Karpas-422 (cell line): ENCODE measurements at regions not wholly inside any gene's neighbourhood (a gene's known extent, or its start where the extent isn't known, plus 50 kb on each side); places are given as distances from the start of the nearest gene placed in this dataset.
A peak's percentile ranks its signal among the peaks of the same experiment; 100 is the strongest.

Experiments
- DNase-seq: peaks from one replicate; pipeline ENCODE4 v3.0.0-alpha.2; 2015
- H2AFZ ChIP-seq: fragments of 200-600 bp; sonication (generic); 2 replicates; pipeline ENCODE4 v1.6.1; 2014; ENCODE audit warnings: antibody characterized with exemption, low read length, mixed read lengths
- H3K27ac ChIP-seq: fragments of 200-600 bp; sonication (generic); 2 replicates; pipeline ENCODE4 v1.5.1; 2014; ENCODE audit warnings: mild to moderate bottlenecking, low read length, moderate library complexity
- H3K27me3 ChIP-seq: fragments of 200-600 bp; sonication (generic); 2 replicates; pipeline ENCODE4 v1.6.1; 2014; ENCODE audit warnings: low read length, mixed read lengths
- H3K36me3 ChIP-seq: fragments of 200-600 bp; sonication (generic); 2 replicates; pipeline ENCODE4 v1.6.1; 2014; ENCODE audit warnings: low read length, mixed read lengths; ENCODE audit not compliant: insufficient read depth
- H3K4me1 ChIP-seq: fragments of 200-600 bp; sonication (generic); 2 replicates; pipeline ENCODE4 v1.6.1; 2014; ENCODE audit warnings: mild to moderate bottlenecking, low read length, mixed read lengths
- H3K4me2 ChIP-seq: fragments of 200-600 bp; sonication (generic); 2 replicates; pipeline ENCODE4 v1.6.1; 2014; ENCODE audit warnings: low read length, low read depth, mild to moderate bottlenecking; ENCODE audit not compliant: poor library complexity, severe bottlenecking
- H3K4me3 ChIP-seq: fragments of 200-600 bp; sonication (generic); 2 replicates; pipeline ENCODE4 v1.5.1; 2014; ENCODE audit warnings: mild to moderate bottlenecking, antibody characterized with exemption, low read length, mixed read lengths
- H3K79me2 ChIP-seq: fragments of 200-600 bp; sonication (generic); 2 replicates; pipeline ENCODE4 v1.6.1; 2014; ENCODE audit warnings: mild to moderate bottlenecking, low read length, mixed read lengths
- H3K9ac ChIP-seq: fragments of 200-600 bp; sonication (generic); 2 replicates; pipeline ENCODE4 v1.6.0; 2014; ENCODE audit warnings: low read length
- H3K9me2 ChIP-seq: fragments of 200-600 bp; sonication (generic), shearing (Covaris generic); replicated peaks from 2 replicates; pipeline ENCODE4 v1.6.0; 2014; ENCODE audit warnings: mild to moderate bottlenecking, low read length, moderate library complexity; ENCODE audit not compliant: insufficient read depth
- H3K9me3 ChIP-seq: fragments of 300-700, 200-600 bp; sonication (generic); 2 replicates; pipeline ENCODE4 v1.6.1; 2014; ENCODE audit warnings: low read length, mixed read lengths
- H4K20me1 ChIP-seq: fragments of 200-600 bp; sonication (generic); 2 replicates; pipeline ENCODE4 v1.6.1; 2014; ENCODE audit warnings: mild to moderate bottlenecking, antibody characterized with exemption, low read length, low read depth; ENCODE audit not compliant: insufficient read depth

DNA sequence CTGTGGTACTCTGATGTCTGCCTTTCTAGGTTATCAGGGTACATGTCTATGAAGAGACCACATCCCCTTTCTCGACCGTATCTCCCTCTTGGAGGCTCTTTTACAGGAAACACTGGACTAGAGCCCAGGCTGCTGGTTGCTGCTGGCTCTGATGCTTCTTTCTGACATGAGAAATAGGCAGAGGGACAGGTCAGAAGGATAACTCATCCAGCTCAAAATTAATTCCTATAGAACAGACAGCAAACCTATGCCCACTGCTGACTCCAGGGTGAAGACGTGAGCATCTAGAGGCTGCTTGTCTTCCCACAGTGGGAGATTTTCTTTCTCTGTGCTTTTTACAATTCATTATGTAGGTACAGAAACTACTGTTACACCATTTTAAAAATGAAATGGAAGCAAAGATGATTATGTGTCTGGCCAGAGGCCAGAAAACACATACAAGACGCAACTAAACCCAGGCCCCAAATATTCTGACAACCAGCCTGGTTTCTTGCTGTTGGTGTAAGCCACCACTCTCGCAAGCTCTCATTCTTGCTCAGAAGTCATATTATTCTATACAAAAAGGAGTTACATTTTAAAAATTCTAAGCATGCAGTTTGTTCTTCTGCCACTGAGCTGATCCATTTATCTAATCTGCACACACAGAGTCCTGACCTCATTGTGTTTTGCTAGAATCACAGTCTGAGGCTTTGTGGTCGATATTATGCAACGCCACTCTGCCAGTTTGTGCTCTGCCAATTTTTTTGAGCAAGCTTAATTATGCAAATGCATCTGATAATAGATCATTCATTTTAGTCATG is 424.3 kb downstream of the KIF20B start:
- no peaks in the 10 kb centered on the region for H4K20me1 ChIP-seq
- H3K9ac ChIP-seq: no peak overlapping the region
- H2AFZ ChIP-seq: no peak overlapping the region

DNA sequence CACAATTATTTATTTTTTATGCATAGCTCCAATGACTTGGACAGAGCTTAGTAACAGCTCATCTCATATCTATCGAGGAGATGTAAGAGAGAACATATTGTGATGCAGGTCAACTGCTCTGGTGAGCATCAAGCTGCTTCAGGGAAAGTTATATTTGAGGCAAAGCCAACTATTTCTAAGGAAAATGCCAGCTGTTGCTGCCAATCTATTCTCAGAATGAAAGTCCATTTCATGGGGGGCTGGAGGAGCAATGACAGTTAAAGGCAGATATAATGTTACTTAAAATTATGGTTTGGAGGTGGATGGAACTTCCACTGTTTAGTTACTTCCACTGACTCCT is 424.8 kb downstream of the KIF20B start:
- Histone ChIP-seq H3K4me3 (no peak overlapping the region), H3K9ac (no peak overlapping the region), H3K27ac (no peak overlapping the region), H3K9me3 (no peaks in the 10 kb centered on the region), H3K36me3 (no peaks in the 10 kb centered on the region), H3K27me3 (no peaks in the 10 kb centered on the region), H3K9me2 (no peaks in the 10 kb centered on the region), H3K4me2 (no peak overlapping the region), H3K4me1 (no peaks in the 10 kb centered on the region), H2AFZ (no peak overlapping the region), H4K20me1 (no peaks in the 10 kb centered on the region), H3K79me2 (no peaks in the 10 kb centered on the region)
- no peak for DNase-seq

More for the DNA sequence above, 424.3 kb downstream of the KIF20B start:
- no peaks in the 10 kb centered on the region for H3K36me3 ChIP-seq
- H3K79me2 ChIP-seq: no peaks in the 10 kb centered on the region
- H3K27ac ChIP-seq: no peak overlapping the region
- no peaks in the 10 kb centered on the region for H3K4me1 ChIP-seq
- H3K4me3 ChIP-seq: no peak overlapping the region
- no peaks in the 10 kb centered on the region for H3K9me2 ChIP-seq
- H3K9me3 ChIP-seq: no peaks in the 10 kb centered on the region
- DNase-seq: no peak
- no peak overlapping the region for H3K4me2 ChIP-seq
- H3K27me3 ChIP-seq: no peaks in the 10 kb centered on the region

DNA sequence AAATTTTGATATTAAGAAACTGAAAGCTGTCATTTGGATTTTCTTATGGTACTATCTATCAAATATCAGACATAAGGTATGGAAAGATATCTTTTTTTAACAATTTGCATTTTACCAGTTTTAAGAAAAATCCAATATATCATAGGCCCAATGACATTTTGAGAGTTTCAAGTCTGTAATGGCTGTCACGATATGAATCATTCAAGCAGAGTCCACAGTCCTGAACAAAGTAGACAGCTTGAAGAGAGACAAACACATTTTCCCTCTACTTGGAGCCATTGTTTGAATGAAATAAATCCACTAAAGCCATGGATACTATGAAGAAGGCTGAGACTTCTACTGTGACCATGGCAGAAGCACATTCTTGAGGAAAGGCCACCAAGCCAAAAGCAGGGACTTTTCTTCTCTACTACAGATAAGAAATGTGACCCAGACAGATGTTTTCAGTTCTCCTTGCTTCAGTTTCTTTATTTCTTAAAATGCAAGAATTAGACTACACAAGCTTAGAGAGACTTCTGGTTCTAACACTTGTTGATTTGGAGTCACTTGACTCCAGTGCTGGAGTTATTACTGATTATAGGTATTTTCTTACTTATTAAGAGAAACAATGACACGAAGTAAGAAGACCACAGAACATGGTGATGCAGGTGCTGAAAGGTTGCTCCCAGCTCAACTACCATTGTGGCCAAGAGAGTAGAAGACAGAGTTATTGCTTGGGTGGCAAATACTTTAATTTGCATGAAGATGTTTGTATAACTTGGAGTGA is 429.1 kb downstream of the KIF20B start:
- H3K36me3 ChIP-seq: no peaks in the 10 kb centered on the region
- H3K27me3 ChIP-seq: no peaks in the 10 kb centered on the region
- no peaks in the 10 kb centered on the region for H3K79me2 ChIP-seq
- H3K9me2 ChIP-seq: no peaks in the 10 kb centered on the region
- no peak overlapping the region for H3K9ac ChIP-seq
- H2AFZ ChIP-seq: no peak overlapping the region
- no peaks in the 10 kb centered on the region for H3K4me1 ChIP-seq
- DNase-seq: no peak
- H3K27ac ChIP-seq: no peak overlapping the region
- no peaks in the 10 kb centered on the region for H3K9me3 ChIP-seq
- H3K4me2 ChIP-seq: no peak overlapping the region
- no peaks in the 10 kb centered on the region for H4K20me1 ChIP-seq
- H3K4me3 ChIP-seq: no peak overlapping the region

DNA sequence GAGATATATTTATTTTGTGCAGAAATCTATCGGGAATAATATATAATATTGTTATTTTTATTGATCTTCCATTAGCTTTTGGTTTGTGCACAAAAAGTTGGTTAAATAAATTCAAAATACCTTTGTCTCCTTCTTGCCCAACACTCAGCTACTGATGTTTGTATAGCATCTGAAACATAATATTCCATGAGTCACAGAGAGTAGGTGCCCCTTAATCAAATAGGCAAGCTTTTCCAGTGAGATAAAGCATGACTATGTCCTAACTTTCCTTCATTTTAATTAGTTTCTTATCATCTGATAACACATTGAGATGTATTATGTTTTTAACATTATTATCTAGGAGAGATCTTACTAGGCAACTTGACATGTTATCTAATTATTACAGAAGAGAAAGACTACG is 432.2 kb downstream of the KIF20B start:
- no peaks in the 10 kb centered on the region for H3K9me2 ChIP-seq

DNA sequence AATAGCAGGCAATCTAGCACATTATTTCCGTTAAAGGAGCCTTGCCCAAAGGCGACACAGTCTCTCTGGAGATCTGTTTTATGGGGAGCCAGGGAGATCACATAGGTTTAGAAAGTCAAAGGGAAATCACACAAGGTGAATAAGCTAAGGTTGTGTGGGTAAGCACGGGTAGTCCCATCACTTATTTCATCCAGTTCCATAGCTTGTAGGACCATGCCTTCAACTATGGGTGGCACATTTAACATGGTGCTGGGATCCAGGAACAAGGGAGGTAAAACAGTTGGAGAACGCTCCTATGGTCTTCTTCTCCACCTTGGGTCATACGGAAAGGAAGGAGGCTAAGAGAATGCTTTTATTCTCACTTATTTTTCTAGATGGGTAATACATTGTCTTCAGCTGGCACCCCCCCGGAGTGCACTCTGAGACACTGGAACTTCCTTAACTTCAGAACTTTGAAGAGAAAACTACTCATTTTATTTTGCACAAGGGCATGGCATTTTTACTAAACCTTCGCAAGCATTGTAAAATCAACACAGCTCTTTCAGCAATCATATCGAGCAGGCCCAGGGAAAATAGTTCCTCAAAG is 435.4 kb downstream of the KIF20B start:
- no peak for DNase-seq
- Histone ChIP-seq H3K27ac (no peak overlapping the region), H3K4me3 (no peak overlapping the region), H3K36me3 (no peaks in the 10 kb centered on the region), H2AFZ (no peak overlapping the region), H4K20me1 (no peaks in the 10 kb centered on the region), H3K79me2 (no peaks in the 10 kb centered on the region), H3K9me2 (no peaks in the 10 kb centered on the region), H3K4me2 (no peak overlapping the region), H3K27me3 (no peaks in the 10 kb centered on the region), H3K9ac (no peak overlapping the region), H3K9me3 (no peaks in the 10 kb centered on the region), H3K4me1 (no peaks in the 10 kb centered on the region)

More for the DNA sequence above, 432.2 kb downstream of the KIF20B start:
- H3K4me1 ChIP-seq: no peaks in the 10 kb centered on the region
- no peak overlapping the region for H3K9ac ChIP-seq
- H3K36me3 ChIP-seq: no peaks in the 10 kb centered on the region
- no peaks in the 10 kb centered on the region for H3K27me3 ChIP-seq
- no peaks in the 10 kb centered on the region for H4K20me1 ChIP-seq
- no peaks in the 10 kb centered on the region for H3K79me2 ChIP-seq
- no peaks in the 10 kb centered on the region for H3K9me3 ChIP-seq
- no peak overlapping the region for H3K4me2 ChIP-seq
- H3K27ac ChIP-seq: no peak overlapping the region
- no peak overlapping the region for H3K4me3 ChIP-seq
- no peak overlapping the region for H2AFZ ChIP-seq
- no peak for DNase-seq

DNA sequence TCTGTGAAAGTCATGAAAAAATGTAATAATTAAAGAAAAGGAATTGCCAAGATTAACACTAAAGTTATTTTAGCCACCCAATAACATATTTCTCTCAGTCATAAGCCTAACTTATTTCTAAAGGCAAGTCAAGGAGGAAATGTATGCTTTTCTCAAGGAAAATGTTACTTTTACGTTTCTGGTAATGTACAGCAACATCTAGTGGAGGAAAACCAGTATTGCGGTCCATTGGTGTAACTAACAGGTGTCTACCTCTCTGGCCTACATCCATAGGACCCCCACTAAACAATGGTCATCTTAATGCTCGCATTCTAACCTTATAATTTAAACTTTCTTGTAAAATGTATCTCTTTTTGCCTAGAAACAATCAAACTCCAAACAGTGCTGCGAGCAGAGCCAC is 437.5 kb downstream of the KIF20B start:
- Histone ChIP-seq H3K9me3 (no peaks in the 10 kb centered on the region), H3K27ac (no peak overlapping the region), H3K4me2 (no peak overlapping the region), H4K20me1 (no peaks in the 10 kb centered on the region), H3K27me3 (no peaks in the 10 kb centered on the region), H3K9me2 (no peaks in the 10 kb centered on the region), H3K36me3 (no peaks in the 10 kb centered on the region), H3K79me2 (no peaks in the 10 kb centered on the region), H2AFZ (no peak overlapping the region), H3K9ac (no peak overlapping the region), H3K4me3 (no peak overlapping the region), H3K4me1 (no peaks in the 10 kb centered on the region)
- DNase-seq: peak; percentile 68

DNA sequence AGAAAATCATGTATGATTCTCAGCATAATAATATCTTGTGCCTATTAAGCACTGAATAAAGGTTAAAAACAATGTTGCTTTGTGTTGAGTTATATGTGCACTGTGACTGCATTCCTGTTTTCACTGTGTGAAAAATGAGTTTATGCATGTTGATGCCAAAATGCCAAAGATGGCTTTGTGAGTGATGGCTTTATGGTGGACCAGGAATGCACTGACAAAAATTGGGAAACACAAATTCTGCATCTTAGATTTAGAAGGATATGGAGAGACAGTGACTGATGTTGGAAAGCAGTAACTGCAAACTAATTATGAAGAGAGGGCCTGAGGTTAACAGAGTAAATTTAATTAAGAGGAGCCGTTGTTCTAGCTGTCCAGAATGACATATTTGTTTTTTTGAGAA is 440.4 kb downstream of the KIF20B start:
- H4K20me1 ChIP-seq: no peaks in the 10 kb centered on the region
- H3K4me3 ChIP-seq: no peak overlapping the region
- no peaks in the 10 kb centered on the region for H3K9me3 ChIP-seq
- H3K27me3 ChIP-seq: no peaks in the 10 kb centered on the region
- no peaks in the 10 kb centered on the region for H3K9me2 ChIP-seq
- no peaks in the 10 kb centered on the region for H3K79me2 ChIP-seq
- no peak overlapping the region for H3K27ac ChIP-seq
- H3K4me2 ChIP-seq: no peak overlapping the region
- H3K4me1 ChIP-seq: no peaks in the 10 kb centered on the region
- H3K36me3 ChIP-seq: no peaks in the 10 kb centered on the region
- no peak overlapping the region for H2AFZ ChIP-seq
- no peak for DNase-seq
- H3K9ac ChIP-seq: no peak overlapping the region

DNA sequence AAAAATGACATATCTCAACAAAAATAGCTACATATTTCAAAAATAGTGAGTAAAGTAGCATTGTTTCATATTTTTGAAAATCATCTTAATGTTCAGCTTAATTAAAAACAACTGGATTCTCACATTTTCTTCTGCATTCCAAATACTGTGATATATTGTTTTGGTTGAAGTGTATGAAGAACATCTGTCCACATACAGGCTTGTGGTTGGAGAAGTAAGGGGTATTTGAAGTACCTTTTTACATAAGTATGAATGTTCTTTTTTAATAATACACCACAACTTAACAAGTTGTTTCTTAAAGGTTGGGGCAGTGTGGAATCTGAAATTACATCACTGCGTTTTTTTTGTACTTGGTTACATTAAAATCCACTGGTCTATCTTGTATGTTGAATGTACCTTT is 442.5 kb downstream of the KIF20B start:
- Histone ChIP-seq H3K9me2 (no peaks in the 10 kb centered on the region), H3K27ac (no peak overlapping the region), H3K4me3 (no peak overlapping the region), H3K9me3 (no peaks in the 10 kb centered on the region), H3K4me2 (no peak overlapping the region), H2AFZ (no peak overlapping the region), H3K4me1 (no peaks in the 10 kb centered on the region), H3K36me3 (no peaks in the 10 kb centered on the region), H4K20me1 (no peaks in the 10 kb centered on the region), H3K9ac (no peak overlapping the region), H3K79me2 (no peaks in the 10 kb centered on the region), H3K27me3 (no peaks in the 10 kb centered on the region)
- DNase-seq: no peak
